Stimulated activated CD8-positive, alpha-beta memory T cell treated with anti-CD3 and anti-CD28 coated beads, Interleukin-4, amount 100 ng/mL, for 4 hours (primary cell): ENCODE measurements at regions not wholly inside any gene's neighbourhood (a gene's known extent, or its start where the extent isn't known, plus 50 kb on each side); places are given as distances from the start of the nearest gene placed in this dataset.
"Not testable (repeated sequence)": the region's sequence is repeated elsewhere in the genome, so short reads cannot be mapped to it uniquely, and the experiment has no call there.

ENCODE experiments used
- DNase-seq, 2 donors: peaks; one replicate each; pipeline ENCODE4 v3.0.0-alpha.2; 2020; ENCODE audit warnings: low read depth in 2 of 2, low spot score in 1 of 2

DNA sequence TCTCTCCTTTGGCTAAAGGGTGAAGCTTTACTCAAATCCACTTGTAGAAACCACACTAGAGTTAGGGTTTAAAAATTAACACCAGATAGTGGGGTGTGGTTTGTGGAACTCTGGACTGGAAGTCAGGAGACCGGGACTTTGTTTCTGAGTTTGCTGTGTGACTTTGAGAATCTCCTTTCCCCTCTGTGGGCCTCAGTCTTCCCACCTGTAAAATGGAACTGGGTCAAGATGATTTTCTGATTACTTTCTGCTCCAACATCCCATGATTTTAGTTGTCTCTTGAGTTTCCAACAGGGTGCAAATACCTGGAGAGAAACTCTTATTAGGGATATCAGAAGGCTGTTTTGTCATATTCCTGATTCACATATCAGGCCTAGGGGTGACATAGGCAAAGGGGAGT lies 301.0 kb downstream of the MIAT start:
- no peak for DNase-seq

- no peak for DNase-seq
Measured at GRCh38 chr22:26964642-26965041, 307.3 kb downstream of the MIAT start.

GRCh38 chr22:26967282-26967681 lies 309.9 kb downstream of the MIAT start:
- DNase-seq: no peak

DNA sequence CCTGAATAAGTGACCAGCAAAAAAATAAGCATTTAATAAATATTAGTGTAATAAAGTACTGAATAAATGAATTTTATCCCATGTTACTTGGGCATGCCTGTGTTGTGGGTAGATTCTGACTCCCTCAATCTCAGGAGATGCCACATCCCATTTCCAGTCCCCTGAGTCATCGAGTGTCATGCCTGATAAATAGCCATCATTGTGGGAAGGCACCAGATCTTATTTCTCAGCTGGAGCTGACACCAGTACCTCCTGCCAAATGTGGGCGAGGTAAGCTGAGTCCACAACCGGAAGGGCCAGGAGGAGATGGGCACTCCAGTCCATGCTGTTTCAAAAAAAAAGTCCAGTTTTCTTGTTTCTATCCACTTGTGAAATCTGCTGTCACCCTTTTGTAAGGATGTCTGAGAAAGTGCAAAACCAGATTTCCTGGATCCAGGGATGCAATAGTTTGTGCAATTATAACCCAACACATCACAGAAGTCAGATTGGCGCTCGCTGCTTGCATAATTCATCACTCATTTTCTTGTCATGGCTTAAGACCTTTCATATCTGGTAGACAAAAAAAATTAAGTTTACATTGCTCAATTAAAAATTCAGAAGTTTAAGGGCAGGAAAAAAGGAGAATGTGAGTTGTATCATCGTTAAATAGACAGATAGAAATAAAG lies 311.6 kb downstream of the MIAT start:
- DNase-seq: no peak

DNA sequence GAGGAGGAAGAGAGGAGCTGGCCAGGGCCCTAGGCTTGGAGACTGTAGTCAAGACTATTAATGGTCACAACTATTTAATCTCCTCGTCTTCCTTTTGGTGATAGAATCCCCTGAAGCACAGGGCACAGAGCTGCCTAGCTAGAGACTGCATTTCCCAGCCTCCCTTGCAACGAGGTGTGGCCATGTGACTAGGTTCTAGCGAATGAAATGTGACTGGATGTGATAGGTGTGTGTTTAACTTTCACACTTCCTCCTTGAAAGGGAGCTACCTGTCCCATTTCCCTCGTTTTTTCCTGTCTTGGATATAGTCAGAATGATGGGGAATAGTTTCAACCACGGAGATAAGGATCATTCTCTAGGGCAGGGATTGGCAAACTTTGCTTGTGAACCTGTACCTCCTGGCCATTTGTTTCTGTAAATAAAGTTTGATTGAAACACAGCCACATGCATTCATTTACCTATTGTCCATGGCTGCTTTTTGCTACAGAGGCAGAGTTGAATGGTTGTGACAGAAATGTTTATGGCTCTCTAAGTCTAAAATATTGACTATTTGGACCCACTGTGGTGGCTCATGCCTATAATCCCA lies 313.5 kb downstream of the MIAT start:
- no peak for DNase-seq

- DNase-seq: no peak
Measured at GRCh38 chr22:26972286-26972685, 314.9 kb downstream of the MIAT start.

- not testable (repeated sequence) for DNase-seq
Measured at GRCh38 chr22:26972915-26973314, 315.5 kb downstream of the MIAT start.

DNA sequence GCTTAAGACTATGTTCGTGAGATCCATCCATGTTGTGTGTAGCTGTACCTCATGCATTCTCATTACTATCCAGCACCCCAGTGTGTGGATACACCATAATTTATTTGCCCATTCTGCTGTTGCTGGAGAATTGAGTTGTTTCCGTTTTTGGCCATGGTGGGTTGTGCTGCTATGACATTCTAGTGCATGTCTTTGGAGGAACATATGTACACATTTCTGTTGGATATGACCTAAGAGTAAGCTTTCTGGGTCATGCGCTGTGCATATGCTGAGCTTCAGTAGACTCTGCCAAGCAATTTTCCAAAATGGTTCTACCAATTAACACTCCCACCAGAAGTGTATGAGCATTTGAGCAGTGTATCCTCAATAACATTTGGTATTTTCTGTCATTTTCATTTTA lies 316.6 kb downstream of the MIAT start:
- DNase-seq: no peak

GRCh38 chr22:26974914-26975803 lies 317.8 kb downstream of the MIAT start:
- no peak for DNase-seq

DNA sequence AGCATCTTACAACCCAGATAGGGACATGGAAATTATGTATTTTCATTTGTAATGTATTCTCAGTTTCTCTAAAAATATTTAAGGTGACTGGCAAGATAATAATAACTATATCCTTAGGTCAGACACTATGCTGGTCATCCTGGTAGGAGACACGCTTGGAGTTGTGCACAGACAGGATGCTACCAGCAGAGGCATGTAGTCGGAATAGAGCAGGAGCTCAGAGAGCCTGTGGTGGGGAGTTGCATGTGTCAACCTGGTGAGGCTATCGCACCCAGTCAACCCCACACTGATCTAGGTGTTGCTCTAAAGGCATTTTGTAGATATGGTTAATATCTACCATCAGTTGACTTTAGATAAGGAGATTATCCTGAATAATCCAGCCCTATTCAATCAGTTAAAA lies 318.5 kb downstream of the MIAT start:
- no peak for DNase-seq

GRCh38 chr22:26977741-26978376 lies 320.5 kb downstream of the MIAT start:
- DNase-seq: no peak

DNA sequence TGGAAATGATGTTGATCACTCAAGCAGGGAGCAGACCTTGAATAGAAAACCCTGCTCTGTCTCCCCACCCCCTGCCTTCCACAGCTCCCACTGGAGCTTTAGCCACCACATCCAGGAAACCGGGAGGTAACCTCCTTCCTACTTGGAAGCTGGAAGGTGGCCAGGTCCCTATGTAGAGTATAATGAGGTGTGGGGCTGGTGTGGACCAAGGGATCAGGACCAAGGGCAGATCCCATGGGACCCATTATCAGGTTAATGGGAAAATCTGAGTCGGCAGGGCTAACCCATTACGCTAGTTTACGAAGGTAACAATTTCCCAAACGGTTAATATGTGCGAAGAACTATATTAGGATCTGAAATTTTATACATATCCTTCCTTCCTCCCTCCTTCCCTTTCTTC lies 321.9 kb downstream of the MIAT start:
- no peak for DNase-seq

DNA sequence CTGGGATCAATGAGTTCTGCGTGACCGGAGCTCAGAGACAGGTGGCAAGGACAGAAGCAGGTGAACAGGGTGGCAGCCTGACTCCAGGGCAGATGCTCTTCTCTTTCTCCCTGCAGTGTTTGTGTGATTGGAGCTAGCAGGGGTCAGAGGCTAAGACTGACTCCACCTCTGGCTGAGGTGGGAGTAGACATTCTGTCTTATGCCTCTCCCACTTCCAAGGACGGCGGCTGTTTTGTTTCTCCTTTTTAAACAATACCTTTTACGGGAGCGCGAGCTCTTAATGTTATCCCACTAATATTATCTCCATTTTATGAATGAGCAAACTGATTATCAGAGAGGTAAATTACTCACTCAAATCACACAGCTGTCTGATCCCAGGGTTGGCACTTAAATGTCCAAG lies 323.7 kb downstream of the MIAT start:
- DNase-seq: no peak

- no peak for DNase-seq
Measured at GRCh38 chr22:26981541-26981940, 324.2 kb downstream of the MIAT start.

DNA sequence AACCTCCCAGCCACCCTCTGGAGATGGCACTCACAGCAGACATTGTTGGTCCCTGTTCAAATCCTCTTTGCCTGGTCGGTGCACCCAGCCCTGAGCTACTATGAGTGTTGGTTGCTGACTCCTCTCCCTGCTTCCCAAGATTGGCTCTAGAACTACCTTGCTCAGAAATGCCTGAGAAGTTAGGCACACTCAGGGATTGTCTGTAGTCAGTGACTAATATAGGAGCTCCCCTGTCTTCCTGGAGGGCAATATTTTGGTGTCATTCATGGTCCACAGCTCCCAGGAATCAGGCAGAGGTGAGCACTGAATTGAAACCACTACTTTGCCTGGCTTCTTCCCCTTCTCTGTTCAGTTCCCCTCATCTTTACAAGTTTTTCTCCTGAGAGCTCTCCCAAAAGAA lies 325.9 kb downstream of the MIAT start:
- DNase-seq: no peak

DNA sequence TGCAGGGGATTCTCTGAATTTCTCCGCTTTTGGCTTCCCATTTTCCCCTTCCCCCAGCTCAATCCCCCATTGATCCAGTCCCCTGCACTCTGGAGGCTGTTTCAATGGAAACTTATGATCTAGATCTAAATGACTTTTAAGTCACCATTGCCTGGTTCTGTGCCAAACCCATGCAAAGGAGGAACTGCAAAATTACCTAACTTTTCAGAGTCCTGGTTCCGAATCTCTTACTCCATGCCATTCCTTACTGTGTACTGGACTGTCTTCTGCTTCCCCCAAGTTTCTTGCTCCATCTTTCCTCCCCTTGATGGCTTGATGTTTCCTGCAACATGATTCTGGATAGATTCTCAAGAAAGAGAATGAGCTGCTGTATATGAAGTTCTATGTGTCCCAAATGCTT lies 327.8 kb downstream of the MIAT start:
- DNase-seq: no peak

GRCh38 chr22:26985931-26986782 lies 328.8 kb downstream of the MIAT start:
- no peak for DNase-seq

DNA sequence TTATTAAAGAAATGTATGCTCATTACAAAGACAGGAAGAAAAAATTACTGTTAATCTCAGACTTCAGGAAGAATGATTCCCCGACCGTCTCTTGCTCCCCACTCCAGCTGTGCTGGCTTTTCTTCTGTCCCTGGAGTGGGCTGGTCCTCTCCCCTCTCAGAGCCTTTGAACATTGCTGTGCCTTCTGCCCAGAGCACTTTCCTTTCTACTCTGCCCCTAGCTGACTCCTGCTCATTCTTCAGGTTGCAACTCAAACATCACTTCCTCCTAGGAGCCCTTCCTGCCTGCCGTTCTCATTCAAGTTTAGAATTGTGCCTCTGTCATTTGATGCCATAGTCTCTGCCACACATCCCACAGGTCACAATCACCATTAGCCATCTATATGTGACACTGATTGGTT lies 329.5 kb downstream of the MIAT start:
- no peak for DNase-seq

- DNase-seq: no peak
Measured at GRCh38 chr22:26990503-26991189, 333.3 kb downstream of the MIAT start.

DNA sequence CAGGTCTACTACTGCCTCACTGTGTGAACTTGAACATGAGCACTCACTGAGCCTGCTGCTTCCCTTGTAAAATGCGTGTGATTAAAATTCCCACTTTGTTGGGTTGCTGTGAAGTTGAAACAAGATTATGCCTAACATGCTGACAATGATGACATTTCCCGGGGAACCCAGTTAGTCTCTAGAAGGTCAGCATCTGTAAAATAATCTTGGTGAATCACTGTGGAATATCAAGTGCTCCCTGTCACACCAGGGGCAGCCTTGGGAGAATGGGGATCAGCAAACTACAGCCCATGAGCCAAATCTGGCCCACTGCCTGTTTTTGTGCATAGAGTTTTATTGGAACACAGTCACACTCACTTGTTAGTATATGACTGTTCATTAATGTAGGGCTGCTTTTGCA lies 335.2 kb downstream of the MIAT start:
- no peak for DNase-seq
